ENCODE measurements at regions not wholly inside any gene's neighbourhood (a gene's known extent, or its start where the extent isn't known, plus 50 kb on each side); places are given as distances from the start of the nearest gene placed in this dataset.

DNA sequence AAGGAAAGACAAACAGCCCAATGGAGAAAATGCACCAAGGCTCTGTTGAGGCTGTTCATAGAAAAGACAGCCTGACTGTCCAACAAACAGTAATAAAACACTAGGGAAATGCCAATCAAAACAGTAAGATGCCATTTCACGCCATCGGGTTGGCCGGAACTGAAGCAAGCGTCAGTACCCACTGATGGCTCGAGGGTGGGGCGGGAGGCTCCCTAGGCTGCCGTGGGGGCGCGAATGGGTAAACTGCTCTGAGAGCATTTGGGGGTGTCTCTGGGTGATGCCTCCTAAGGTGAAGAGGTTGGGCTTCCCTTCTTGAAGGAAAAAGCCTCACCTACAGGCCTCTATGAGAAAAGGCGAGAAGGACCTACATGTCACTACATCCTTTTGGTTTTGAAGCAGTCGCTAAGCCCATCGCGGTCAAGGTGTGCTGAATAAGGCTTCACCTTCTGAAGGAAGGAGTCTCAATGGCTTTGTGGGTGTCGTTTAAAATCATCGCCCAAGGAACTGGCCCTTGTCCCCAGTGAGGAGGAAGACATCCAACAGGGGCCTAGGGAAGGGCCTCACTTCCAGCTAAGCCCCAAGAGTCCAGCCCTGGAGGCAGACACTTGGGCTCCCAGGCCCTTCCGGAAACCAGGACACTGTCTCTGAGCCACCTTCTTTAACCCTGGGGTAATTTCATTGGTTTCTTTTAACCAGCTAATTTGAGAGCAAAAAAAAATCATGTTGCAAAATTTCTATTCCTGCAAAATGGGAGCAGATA lies 98.5 kb upstream of the PPP2R2D start:
- TF ChIP-seq, protein P1, sequence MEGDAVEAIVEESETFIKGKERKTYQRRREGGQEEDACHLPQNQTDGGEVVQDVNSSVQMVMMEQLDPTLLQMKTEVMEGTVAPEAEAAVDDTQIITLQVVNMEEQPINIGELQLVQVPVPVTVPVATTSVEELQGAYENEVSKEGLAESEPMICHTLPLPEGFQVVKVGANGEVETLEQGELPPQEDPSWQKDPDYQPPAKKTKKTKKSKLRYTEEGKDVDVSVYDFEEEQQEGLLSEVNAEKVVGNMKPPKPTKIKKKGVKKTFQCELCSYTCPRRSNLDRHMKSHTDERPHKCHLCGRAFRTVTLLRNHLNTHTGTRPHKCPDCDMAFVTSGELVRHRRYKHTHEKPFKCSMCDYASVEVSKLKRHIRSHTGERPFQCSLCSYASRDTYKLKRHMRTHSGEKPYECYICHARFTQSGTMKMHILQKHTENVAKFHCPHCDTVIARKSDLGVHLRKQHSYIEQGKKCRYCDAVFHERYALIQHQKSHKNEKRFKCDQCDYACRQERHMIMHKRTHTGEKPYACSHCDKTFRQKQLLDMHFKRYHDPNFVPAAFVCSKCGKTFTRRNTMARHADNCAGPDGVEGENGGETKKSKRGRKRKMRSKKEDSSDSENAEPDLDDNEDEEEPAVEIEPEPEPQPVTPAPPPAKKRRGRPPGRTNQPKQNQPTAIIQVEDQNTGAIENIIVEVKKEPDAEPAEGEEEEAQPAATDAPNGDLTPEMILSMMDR (IDR thresholded peaks at IDR 0.05; ENCODE audit: insufficient read depth, low read depth, low read length, missing control alignments) = no peak
- no peak overlapping the region for H3K4me3 ChIP-seq (ENCODE audit: low read depth, low read length)
- DNase-seq (ENCODE audit: low read depth) = no peak

GRCh38 chr10:131802996-131803395 lies 97.8 kb upstream of the PPP2R2D start:
- no peak overlapping the region for H3K4me3 ChIP-seq (ENCODE audit: low read depth, low read length)
- DNase-seq (ENCODE audit: low read depth) = no peak
- TF ChIP-seq, protein P1 (IDR thresholded peaks at IDR 0.05; ENCODE audit: insufficient read depth, low read depth, low read length, missing control alignments) = no peak

DNA sequence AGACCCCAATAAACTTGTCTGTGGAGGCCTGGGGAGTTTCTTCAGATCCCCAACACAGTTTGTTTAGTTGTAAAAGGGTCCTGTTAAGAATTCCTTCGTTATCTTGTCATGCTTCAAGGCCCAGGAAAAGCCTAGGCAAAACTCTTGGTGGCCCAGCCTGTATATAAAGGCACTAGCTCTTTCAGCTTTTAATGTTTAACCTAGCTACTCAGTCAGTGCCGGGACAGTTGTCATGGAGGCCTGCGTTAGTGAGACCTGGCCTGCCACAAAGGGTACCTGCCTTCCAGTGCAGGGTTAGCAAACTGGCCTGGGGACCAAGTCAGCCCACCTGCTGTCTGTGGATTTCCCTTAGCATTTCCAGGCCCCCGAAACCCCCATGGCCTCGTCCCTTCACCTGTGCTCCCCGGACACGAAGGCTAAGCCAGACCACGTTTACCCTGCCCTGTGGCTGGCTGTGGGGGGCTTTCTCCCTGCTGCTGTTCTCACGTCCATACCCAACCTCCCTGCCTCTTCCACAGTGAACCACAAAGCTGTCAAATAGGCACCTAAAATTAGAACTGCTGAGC lies 96.9 kb upstream of the PPP2R2D start:
- TF ChIP-seq, protein P1 (IDR thresholded peaks at IDR 0.05; ENCODE audit: insufficient read depth, low read depth, low read length, missing control alignments) = no peak
- no peak for DNase-seq (ENCODE audit: low read depth)
- no peak overlapping the region for H3K4me3 ChIP-seq (ENCODE audit: low read depth, low read length)

DNA sequence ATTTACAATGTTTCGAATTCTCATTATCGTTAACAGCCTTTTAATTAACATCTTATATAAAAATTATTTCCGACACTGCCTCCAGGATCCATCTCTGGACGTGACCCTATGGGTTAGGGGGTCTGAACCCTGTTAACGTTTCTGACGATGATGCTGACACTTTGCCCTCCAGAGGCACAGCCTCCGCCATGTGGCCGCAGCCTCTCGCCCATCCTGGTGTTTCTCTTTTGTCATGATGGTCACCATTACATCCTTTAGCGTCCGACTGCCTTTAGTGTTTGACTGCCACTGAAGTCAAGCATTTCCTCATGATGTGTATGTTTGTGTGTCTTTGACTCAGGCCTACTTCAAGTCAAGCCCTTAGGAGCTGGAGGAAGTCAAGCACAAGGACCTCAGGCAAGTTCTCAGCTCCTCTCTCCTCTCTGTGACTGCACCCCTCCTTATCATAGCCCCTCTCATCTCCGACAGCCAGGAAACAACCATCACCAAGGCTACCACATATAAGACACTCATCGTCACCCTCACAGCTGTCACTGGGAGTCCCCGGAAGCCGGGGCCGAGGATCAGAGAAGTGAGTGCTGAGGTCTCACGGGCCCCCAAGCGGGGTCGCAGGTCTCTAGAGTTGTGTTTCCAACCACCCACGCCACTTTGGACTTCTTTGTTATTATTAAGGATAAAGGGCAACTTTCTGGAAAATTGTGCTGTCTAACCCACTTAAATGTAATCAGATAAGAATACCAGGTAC lies 96.1 kb upstream of the PPP2R2D start:
- no peak overlapping the region for H3K4me3 ChIP-seq (ENCODE audit: low read depth, low read length)
- TF ChIP-seq, protein P1 (IDR thresholded peaks at IDR 0.05; ENCODE audit: insufficient read depth, low read depth, low read length, missing control alignments) = no peak
- no peak for DNase-seq (ENCODE audit: low read depth)

DNA sequence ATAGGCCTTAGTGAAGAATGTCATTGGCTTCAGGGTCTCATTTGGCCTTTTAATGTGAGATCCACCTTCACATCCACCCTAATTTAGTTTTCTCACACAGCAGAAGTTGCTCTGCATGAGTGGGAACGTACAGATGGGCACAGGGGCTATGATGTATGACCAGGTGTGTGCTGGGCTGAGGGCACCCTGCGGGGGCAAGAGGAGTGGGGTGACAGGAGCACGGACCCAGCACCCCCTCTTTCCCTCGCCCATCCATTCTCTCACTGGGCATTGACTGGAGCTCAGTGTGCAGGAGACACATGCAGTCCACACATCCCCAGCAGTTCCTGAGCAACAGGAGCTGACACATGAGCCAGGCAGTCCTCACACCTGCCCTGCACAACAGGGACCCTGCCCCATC lies 95.1 kb upstream of the PPP2R2D start:
- TF ChIP-seq, protein P1 (IDR thresholded peaks at IDR 0.05; ENCODE audit: insufficient read depth, low read depth, low read length, missing control alignments) = no peak
- H3K4me3 ChIP-seq (ENCODE audit: low read depth, low read length) = no peak overlapping the region
- no peak for DNase-seq (ENCODE audit: low read depth)

DNA sequence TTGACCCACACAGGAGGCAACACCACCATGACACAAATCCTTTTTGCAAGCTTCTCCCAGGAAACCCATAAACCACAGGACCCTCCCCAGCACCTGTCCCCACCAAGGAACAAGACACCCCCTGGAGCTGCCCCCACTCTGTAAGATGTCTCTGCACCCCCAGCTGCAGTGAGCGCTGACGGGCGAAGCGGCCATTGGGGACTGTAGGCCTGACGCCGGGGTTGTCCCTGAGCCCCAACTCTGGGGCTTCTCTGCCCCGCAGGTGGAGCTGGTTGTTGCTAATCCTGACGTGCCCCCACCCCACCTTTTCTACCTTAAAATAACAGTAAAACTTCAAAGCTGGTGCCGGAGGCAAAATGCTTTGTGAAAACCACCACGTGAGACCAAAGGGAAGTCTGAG lies 94.7 kb upstream of the PPP2R2D start:
- no peak for DNase-seq (ENCODE audit: low read depth)
- no peak overlapping the region for H3K4me3 ChIP-seq (ENCODE audit: low read depth, low read length)
- TF ChIP-seq, protein P1 (IDR thresholded peaks at IDR 0.05; ENCODE audit: insufficient read depth, low read depth, low read length, missing control alignments) = no peak
